ENCODE measurements at regions not wholly inside any gene's neighbourhood (a gene's known extent, or its start where the extent isn't known, plus 50 kb on each side); places are given as distances from the start of the nearest gene placed in this dataset.

DNA sequence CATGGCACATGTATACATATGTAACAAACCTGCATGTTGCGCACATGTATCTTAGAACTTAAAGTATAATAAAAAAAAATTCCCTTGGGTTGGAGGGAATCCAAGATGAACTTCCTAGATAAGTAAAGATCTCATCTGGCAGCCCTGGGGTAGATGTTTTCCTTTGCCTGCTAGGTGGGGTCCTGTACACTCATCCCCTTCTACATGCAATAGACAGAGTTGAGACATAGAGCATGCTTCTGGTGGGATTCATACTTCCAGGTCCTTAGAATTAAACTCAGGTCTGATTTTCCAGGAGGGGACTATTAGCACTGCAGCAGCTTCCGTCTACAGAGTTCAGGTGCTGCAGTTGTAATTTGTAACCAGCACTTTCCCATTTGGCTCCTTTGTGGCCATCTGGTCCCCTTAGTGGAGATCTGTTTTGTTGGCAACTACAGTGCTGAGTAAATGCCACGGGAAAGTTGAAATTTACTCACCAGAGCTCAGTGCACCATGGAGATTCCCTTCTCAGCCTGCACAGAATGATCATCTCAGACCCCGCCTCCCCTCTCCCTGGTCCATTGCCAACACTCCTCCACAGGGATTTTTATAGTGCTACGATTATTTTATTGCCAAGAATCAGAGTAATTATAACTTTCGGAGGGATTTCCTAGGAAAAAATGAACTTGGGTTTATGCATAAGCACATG is 220.1 kb upstream of the E2F8 start:
- no peak overlapping the region for H3K4me3 ChIP-seq
- ATAC-seq (ENCODE audit: low FRiP score in 2 of 2) (peak in 1 of 2 donors; percentile 54), DNase-seq (no peak)
- 68 to 69% methylated on average over 6 of the region's 6 CpGs for WGBS, 2 donors
- no peak for TF ChIP-seq POLR2AphosphoS5 (IDR thresholded peaks at IDR 0.05)
- TF ChIP-seq EP300 (IDR thresholded peaks at IDR 0.05) = no peak
- no peak for TF ChIP-seq POLR2A (IDR thresholded peaks at IDR 0.05)
- TF ChIP-seq, protein P1, sequence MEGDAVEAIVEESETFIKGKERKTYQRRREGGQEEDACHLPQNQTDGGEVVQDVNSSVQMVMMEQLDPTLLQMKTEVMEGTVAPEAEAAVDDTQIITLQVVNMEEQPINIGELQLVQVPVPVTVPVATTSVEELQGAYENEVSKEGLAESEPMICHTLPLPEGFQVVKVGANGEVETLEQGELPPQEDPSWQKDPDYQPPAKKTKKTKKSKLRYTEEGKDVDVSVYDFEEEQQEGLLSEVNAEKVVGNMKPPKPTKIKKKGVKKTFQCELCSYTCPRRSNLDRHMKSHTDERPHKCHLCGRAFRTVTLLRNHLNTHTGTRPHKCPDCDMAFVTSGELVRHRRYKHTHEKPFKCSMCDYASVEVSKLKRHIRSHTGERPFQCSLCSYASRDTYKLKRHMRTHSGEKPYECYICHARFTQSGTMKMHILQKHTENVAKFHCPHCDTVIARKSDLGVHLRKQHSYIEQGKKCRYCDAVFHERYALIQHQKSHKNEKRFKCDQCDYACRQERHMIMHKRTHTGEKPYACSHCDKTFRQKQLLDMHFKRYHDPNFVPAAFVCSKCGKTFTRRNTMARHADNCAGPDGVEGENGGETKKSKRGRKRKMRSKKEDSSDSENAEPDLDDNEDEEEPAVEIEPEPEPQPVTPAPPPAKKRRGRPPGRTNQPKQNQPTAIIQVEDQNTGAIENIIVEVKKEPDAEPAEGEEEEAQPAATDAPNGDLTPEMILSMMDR (IDR thresholded peaks at IDR 0.05) = no peak
- H3K27ac ChIP-seq = no peak overlapping the region
- H3K4me1 ChIP-seq = no peaks in the 10 kb centered on the region
- no peaks in the 10 kb centered on the region for H3K36me3 ChIP-seq
- no peaks in the 10 kb centered on the region for H3K27me3 ChIP-seq
- no peaks in the 10 kb centered on the region for H3K9me3 ChIP-seq

DNA sequence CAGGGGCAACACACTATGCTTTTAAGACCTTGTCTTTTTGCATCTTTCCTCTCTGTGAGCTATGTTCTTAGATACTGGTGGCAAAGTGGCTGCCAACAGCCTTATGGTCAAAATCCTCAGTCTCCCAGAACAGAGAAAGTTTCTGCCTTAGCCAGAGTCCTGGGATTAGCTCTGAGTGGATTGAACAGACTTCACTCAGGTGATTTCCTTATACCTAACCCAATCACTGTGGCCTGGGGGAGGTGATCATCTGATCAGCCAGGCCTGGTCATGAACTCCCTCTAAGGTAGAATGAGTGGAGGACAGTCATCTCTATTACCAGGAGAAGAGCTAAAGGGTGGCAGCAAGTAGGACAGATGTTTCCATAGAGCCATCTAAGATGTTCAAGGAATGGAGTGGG is 218.5 kb upstream of the E2F8 start:
- H3K4me3 ChIP-seq = no peak overlapping the region
- no peaks in the 10 kb centered on the region for H3K36me3 ChIP-seq
- H3K27ac ChIP-seq = no peak overlapping the region
- no peak for TF ChIP-seq POLR2AphosphoS5 (IDR thresholded peaks at IDR 0.05)
- H3K27me3 ChIP-seq = no peaks in the 10 kb centered on the region
- ATAC-seq (ENCODE audit: low FRiP score in 2 of 2) (no peak), DNase-seq (no peak)
- no peaks in the 10 kb centered on the region for H3K9me3 ChIP-seq
- no peaks in the 10 kb centered on the region for H3K4me1 ChIP-seq

GRCh38 chr11:19458721-19459120 is 218.0 kb upstream of the E2F8 start:
- Histone ChIP-seq H3K36me3 (no peaks in the 10 kb centered on the region), H3K27ac (no peak overlapping the region), H3K4me3 (no peak overlapping the region), H3K27me3 (no peaks in the 10 kb centered on the region), H3K4me1 (no peaks in the 10 kb centered on the region), H3K9me3 (no peaks in the 10 kb centered on the region)
- TF ChIP-seq, protein P1 (IDR thresholded peaks at IDR 0.05) = no peak
- TF ChIP-seq POLR2AphosphoS5 (IDR thresholded peaks at IDR 0.05) = no peak
- no peak for TF ChIP-seq POLR2A (IDR thresholded peaks at IDR 0.05)
- TF ChIP-seq EP300 (IDR thresholded peaks at IDR 0.05) = no peak
- DNase-seq (no peak), ATAC-seq (ENCODE audit: low FRiP score in 2 of 2) (no peak)
- 95 to 96% methylated on average over 3 of the region's 3 CpGs for whole genome bisulfite sequencing, 2 donors

GRCh38 chr11:19458231-19458630 is 217.5 kb upstream of the E2F8 start:
- TF ChIP-seq POLR2AphosphoS5 (IDR thresholded peaks at IDR 0.05) (no peak), EP300 (IDR thresholded peaks at IDR 0.05) (no peak), POLR2A (IDR thresholded peaks at IDR 0.05) (no peak)
- TF ChIP-seq, protein P1 (IDR thresholded peaks at IDR 0.05) = no peak
- H3K27me3 ChIP-seq = no peaks in the 10 kb centered on the region
- no peak overlapping the region for H3K4me3 ChIP-seq
- H3K36me3 ChIP-seq = no peaks in the 10 kb centered on the region
- no peaks in the 10 kb centered on the region for H3K4me1 ChIP-seq
- H3K27ac ChIP-seq = no peak overlapping the region
- no peaks in the 10 kb centered on the region for H3K9me3 ChIP-seq
- no peak for ATAC-seq (ENCODE audit: low FRiP score in 2 of 2)
- 82 to 89% methylated on average over 2 of the region's 2 CpGs for WGBS, 2 donors
- DNase-seq = no peak

DNA sequence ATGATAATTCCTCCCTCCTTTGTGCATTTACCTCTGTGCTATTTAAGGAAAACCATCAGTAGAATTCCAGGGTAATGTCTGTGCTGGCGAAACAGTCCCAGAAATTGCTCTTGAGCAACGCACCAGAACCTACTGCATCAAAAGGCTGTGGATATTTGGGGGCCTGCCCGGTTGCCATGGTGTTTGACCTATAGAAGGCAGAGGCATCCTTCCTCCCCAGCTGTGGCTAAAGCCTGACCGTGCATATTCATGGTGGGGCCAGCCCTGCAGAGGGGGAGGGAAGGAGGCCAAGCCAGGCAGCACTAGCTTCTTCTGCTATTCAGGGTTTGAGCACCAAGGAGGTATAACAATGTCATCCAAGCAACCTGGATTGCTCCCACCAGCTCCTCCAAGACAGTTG is 215.0 kb upstream of the E2F8 start:
- no peak overlapping the region for H3K27ac ChIP-seq
- DNase-seq = no peak
- no peaks in the 10 kb centered on the region for H3K36me3 ChIP-seq
- no peaks in the 10 kb centered on the region for H3K27me3 ChIP-seq
- H3K4me1 ChIP-seq = no peaks in the 10 kb centered on the region
- 64 to 71% methylated on average over 4 of the region's 4 CpGs for WGBS, 2 donors
- ATAC-seq (ENCODE audit: low FRiP score in 2 of 2) = peak in 1 of 2 donors; percentile 25
- H3K9me3 ChIP-seq = no peaks in the 10 kb centered on the region
- no peak overlapping the region for H3K4me3 ChIP-seq
- TF ChIP-seq EP300 (IDR thresholded peaks at IDR 0.05) (no peak), POLR2A (IDR thresholded peaks at IDR 0.05) (no peak), POLR2AphosphoS5 (IDR thresholded peaks at IDR 0.05) (no peak)
- TF ChIP-seq, protein P1 (IDR thresholded peaks at IDR 0.05) = no peak

Data from upper lobe of left lung (tissue), 6 donors.